ENCODE measurements at regions not wholly inside any gene's neighbourhood (a gene's known extent, or its start where the extent isn't known, plus 50 kb on each side); places are given as distances from the start of the nearest gene placed in this dataset.

- TF ChIP-seq, protein P1, sequence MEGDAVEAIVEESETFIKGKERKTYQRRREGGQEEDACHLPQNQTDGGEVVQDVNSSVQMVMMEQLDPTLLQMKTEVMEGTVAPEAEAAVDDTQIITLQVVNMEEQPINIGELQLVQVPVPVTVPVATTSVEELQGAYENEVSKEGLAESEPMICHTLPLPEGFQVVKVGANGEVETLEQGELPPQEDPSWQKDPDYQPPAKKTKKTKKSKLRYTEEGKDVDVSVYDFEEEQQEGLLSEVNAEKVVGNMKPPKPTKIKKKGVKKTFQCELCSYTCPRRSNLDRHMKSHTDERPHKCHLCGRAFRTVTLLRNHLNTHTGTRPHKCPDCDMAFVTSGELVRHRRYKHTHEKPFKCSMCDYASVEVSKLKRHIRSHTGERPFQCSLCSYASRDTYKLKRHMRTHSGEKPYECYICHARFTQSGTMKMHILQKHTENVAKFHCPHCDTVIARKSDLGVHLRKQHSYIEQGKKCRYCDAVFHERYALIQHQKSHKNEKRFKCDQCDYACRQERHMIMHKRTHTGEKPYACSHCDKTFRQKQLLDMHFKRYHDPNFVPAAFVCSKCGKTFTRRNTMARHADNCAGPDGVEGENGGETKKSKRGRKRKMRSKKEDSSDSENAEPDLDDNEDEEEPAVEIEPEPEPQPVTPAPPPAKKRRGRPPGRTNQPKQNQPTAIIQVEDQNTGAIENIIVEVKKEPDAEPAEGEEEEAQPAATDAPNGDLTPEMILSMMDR (IDR thresholded peaks at IDR 0.05), result no peak
- no peak for TF ChIP-seq POLR2A (IDR thresholded peaks at IDR 0.05)
- no peak for TF ChIP-seq POLR2AphosphoS5 (IDR thresholded peaks at IDR 0.05)
Observed at GRCh38 chr12:105819549-105819948, 319.2 kb downstream of the NUAK1 start.
